Loucy (cell line): ENCODE measurements at regions not wholly inside any gene's neighbourhood (a gene's known extent, or its start where the extent isn't known, plus 50 kb on each side); places are given as distances from the start of the nearest gene placed in this dataset.

Experiments used
- H2AFZ ChIP-seq: fragments of 200-600 bp; sonication (generic); 2 replicates; pipeline ENCODE4 v1.6.0; 2016; ENCODE audit warnings: antibody characterized with exemption, mild to moderate bottlenecking, low read length, moderate library complexity
- H3F3A ChIP-seq: fragments of 200-600 bp; 2 replicates; pipeline ENCODE4 v1.6.0; 2016; ENCODE audit warnings: antibody characterized with exemption, low read depth, mild to moderate bottlenecking
- H3K27me3 ChIP-seq: fragments of 200-600 bp; sonication (generic); 2 replicates; pipeline ENCODE4 v1.6.1; 2014; ENCODE audit warnings: low read length, mild to moderate bottlenecking; ENCODE audit not compliant: insufficient read depth, poor library complexity, severe bottlenecking
- H3K36me3 ChIP-seq: fragments of 200-600 bp; sonication (generic); 2 replicates; pipeline ENCODE4 v1.6.1; 2016; ENCODE audit warnings: low read length; ENCODE audit not compliant: insufficient read depth
- H3K4me1 ChIP-seq: fragments of 200-600 bp; sonication (generic); 2 replicates; pipeline ENCODE4 v1.5.1; 2014; ENCODE audit warnings: low read length, mild to moderate bottlenecking; ENCODE audit not compliant: insufficient read depth, poor library complexity, severe bottlenecking
- H3K4me2 ChIP-seq: fragments of 200-600 bp; sonication (generic); 2 replicates; pipeline ENCODE4 v1.6.0; 2014; ENCODE audit warnings: antibody characterized with exemption, low read length, low read depth, mild to moderate bottlenecking; ENCODE audit not compliant: poor library complexity, severe bottlenecking
- H3K4me3 ChIP-seq: fragments of 200-600 bp; sonication (generic); 2 replicates; pipeline ENCODE4 v1.5.1; 2014; ENCODE audit warnings: low read length, mild to moderate bottlenecking, mixed read lengths; ENCODE audit not compliant: poor library complexity, severe bottlenecking
- H3K79me2 ChIP-seq: fragments of 200-600 bp; sonication (generic); 2 replicates; pipeline ENCODE4 v1.6.1; 2014; ENCODE audit warnings: low read length; ENCODE audit not compliant: insufficient read depth
- H3K9ac ChIP-seq: fragments of 200-600 bp; sonication (generic); 2 replicates; pipeline ENCODE4 v1.6.0; 2014; ENCODE audit warnings: mild to moderate bottlenecking, low read depth, low read length, moderate library complexity; ENCODE audit not compliant: poor library complexity, severe bottlenecking
- H3K9me2 ChIP-seq: fragments of 200-600 bp; sonication (generic); replicated peaks from 2 replicates; pipeline ENCODE4 v1.6.1; 2016; ENCODE audit warnings: low read depth, low read length, mixed read lengths
- H3K9me3 ChIP-seq: fragments of 200-600 bp; sonication (generic); 2 replicates; pipeline ENCODE4 v1.6.1; 2014; ENCODE audit warnings: mild to moderate bottlenecking, antibody characterized with exemption, low read length, low read depth; ENCODE audit not compliant: insufficient read depth
- H4K20me1 ChIP-seq: fragments of 200-600 bp; sonication (generic); 2 replicates; pipeline ENCODE4 v1.6.0; 2014; ENCODE audit warnings: antibody characterized with exemption, low read length, mild to moderate bottlenecking; ENCODE audit not compliant: insufficient read depth, poor library complexity, severe bottlenecking
- EZH2phosphoT487 ChIP-seq: fragments of 200-600 bp; IDR thresholded peaks from 2 replicates; pipeline ENCODE4 v1.6.1; 2018; ENCODE audit warnings: antibody characterized with exemption, mild to moderate bottlenecking, moderate library complexity, borderline replicate concordance
- TF ChIP-seq, protein P1 (sequence below): fragments of 200-600 bp; sonication (generic); conservative IDR thresholded peaks from 2 replicates; pipeline ENCODE4 v1.5.1; 2014; ENCODE audit warnings: mild to moderate bottlenecking, antibody characterized with exemption, low read length

DNA sequence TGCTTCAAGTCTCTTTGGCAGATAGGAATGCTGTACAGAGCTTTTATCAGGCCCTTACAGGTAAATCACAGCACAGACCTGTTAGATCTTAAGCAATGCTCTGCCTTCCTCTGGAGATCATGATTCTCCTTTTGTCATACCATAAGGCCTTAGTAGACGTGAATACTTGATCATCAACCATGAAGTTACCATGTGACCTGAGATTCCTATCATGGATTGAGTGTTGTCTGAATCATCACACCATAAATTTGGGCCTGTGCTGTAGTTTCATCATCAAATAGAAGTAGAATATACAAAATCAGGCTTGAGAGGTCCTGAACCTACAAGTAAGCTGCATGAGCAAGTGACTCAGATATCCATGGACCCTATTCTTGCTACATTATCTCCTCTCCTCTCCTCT lies 466.8 kb upstream of the INTU start:
- H3K79me2 ChIP-seq, result no peaks in the 10 kb centered on the region
- no peak overlapping the region for H3K4me3 ChIP-seq
- H3K27me3 ChIP-seq, result no peaks in the 10 kb centered on the region
- H3K4me1 ChIP-seq, result no peaks in the 10 kb centered on the region
- no peaks in the 10 kb centered on the region for H3F3A ChIP-seq
- no peak overlapping the region for H2AFZ ChIP-seq
- H3K36me3 ChIP-seq, result no peaks in the 10 kb centered on the region
- no peak overlapping the region for H3K9ac ChIP-seq
- H3K9me2 ChIP-seq, result no peaks in the 10 kb centered on the region; the same call in 1 of the 2 replicates
- no peaks in the 10 kb centered on the region for H3K9me3 ChIP-seq
- TF ChIP-seq, protein P1, sequence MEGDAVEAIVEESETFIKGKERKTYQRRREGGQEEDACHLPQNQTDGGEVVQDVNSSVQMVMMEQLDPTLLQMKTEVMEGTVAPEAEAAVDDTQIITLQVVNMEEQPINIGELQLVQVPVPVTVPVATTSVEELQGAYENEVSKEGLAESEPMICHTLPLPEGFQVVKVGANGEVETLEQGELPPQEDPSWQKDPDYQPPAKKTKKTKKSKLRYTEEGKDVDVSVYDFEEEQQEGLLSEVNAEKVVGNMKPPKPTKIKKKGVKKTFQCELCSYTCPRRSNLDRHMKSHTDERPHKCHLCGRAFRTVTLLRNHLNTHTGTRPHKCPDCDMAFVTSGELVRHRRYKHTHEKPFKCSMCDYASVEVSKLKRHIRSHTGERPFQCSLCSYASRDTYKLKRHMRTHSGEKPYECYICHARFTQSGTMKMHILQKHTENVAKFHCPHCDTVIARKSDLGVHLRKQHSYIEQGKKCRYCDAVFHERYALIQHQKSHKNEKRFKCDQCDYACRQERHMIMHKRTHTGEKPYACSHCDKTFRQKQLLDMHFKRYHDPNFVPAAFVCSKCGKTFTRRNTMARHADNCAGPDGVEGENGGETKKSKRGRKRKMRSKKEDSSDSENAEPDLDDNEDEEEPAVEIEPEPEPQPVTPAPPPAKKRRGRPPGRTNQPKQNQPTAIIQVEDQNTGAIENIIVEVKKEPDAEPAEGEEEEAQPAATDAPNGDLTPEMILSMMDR, result no peak
- TF ChIP-seq EZH2phosphoT487, result no peak
- no peaks in the 10 kb centered on the region for H4K20me1 ChIP-seq
- no peak overlapping the region for H3K4me2 ChIP-seq

DNA sequence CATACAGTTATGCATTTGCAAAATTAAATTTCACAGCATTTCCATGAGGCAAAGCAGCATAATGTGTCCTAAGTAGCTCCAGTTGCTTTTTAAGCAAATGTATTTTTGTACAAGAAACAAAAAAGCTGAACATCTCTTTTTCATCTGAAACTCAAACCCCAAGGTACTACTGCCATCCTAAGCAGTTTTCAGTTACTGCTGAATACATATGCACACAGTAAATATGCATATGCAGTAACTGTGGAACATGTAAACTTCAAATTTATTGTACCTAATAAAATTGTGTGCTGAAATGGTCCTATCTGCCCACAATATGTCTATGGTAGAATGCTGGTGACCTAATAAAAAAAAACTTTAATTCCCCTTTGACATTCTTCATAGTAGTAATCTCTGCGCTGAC lies 458.6 kb upstream of the INTU start:
- no peak overlapping the region for H3K9ac ChIP-seq
- H2AFZ ChIP-seq, result no peak overlapping the region
- no peaks in the 10 kb centered on the region for H3F3A ChIP-seq
- H3K4me1 ChIP-seq, result no peaks in the 10 kb centered on the region
- H3K4me2 ChIP-seq, result no peak overlapping the region
- no peaks in the 10 kb centered on the region for H3K9me3 ChIP-seq
- no peaks in the 10 kb centered on the region for H3K27me3 ChIP-seq
- H3K36me3 ChIP-seq, result no peaks in the 10 kb centered on the region
- H4K20me1 ChIP-seq, result no peaks in the 10 kb centered on the region
- no peak overlapping the region for H3K4me3 ChIP-seq
- no peaks in the 10 kb centered on the region for H3K79me2 ChIP-seq
- no peaks in the 10 kb centered on the region; the same call in 1 of the 2 replicates for H3K9me2 ChIP-seq
- TF ChIP-seq, protein P1, result no peak
- TF ChIP-seq EZH2phosphoT487, result no peak

DNA sequence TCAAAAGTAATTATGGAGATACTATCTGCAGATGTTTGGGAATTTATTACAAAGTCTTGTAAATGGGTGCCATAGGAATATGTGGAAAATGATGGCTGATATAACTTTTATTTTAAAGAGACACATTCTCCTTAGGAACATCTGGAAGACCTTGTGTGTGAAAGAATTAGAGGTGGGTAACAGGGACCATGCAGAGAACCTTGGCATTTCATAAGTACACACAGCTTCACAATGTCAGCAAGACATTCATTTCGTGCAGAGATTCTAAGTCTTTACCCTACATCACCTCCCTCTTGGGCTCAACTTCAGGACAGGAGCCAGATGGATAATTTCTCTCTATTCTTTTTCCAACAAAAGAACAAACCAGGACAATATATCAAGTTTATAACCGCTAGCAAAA lies 458.1 kb upstream of the INTU start:
- Histone ChIP-seq H3K9me3 (no peaks in the 10 kb centered on the region), H4K20me1 (no peaks in the 10 kb centered on the region), H3K27me3 (no peaks in the 10 kb centered on the region), H2AFZ (no peak overlapping the region), H3K4me1 (no peaks in the 10 kb centered on the region), H3K4me3 (no peak overlapping the region), H3K4me2 (no peak overlapping the region), H3F3A (no peaks in the 10 kb centered on the region), H3K79me2 (no peaks in the 10 kb centered on the region), H3K9ac (no peak overlapping the region), H3K9me2 (no peaks in the 10 kb centered on the region; the same call in 1 of the 2 replicates), H3K36me3 (no peaks in the 10 kb centered on the region)
- TF ChIP-seq, protein P1, result no peak
- no peak for TF ChIP-seq EZH2phosphoT487
